ENCODE measurements at regions not wholly inside any gene's neighbourhood (a gene's known extent, or its start where the extent isn't known, plus 50 kb on each side); places are given as distances from the start of the nearest gene placed in this dataset.

GRCh38 chr12:72134246-72135020 is 137.7 kb upstream of the TRHDE start:
- Histone ChIP-seq H3K4me3 (ENCODE audit: insufficient read depth, low read depth, low read length) (no peak overlapping the region), H3K79me1 (ENCODE audit: low read depth in 1 of 2, low read length in 2 of 2) (no peaks in the 10 kb centered on the region), H3K18ac (ENCODE audit: low read depth, low read length) (no peak overlapping the region), H2BK5ac (ENCODE audit: low read depth, low read length, poor library complexity, severe bottlenecking) (no peak overlapping the region), H4K20me1 (ENCODE audit: insufficient read depth, low read length) (no peaks in the 10 kb centered on the region), H3K27ac (ENCODE audit: insufficient read depth, low read length) (no peak overlapping the region), H2AK9ac (replicated peaks; ENCODE audit: low read depth, low read length, poor library complexity) (no peak overlapping the region), H2BK15ac (ENCODE audit: low read depth, low read length) (no peak overlapping the region), H3K27me3 (ENCODE audit: control insufficient read depth, insufficient read depth, low read length) (peaks cover 9% of the 10 kb centered on the region), H3K9ac (ENCODE audit: low read depth, low read length) (no peak overlapping the region), H3K9me1 (ENCODE audit: insufficient read depth, low read length) (no peaks in the 10 kb centered on the region), H4K8ac (ENCODE audit: low read depth in 2 of 2, low read length in 2 of 2) (no peak overlapping the region), H4K91ac (ENCODE audit: insufficient read depth, low read depth, low read length) (no peak overlapping the region), H2BK20ac (ENCODE audit: low read depth, low read length) (no peak overlapping the region), H3K4me2 (ENCODE audit: low read depth, low read length) (no peak overlapping the region), H3K23ac (ENCODE audit: low read depth, low read length) (no peak overlapping the region), H3K36me3 (ENCODE audit: control insufficient read depth, insufficient read depth, low read length) (no peaks in the 10 kb centered on the region), H3K56ac (ENCODE audit: extremely low read depth, insufficient read depth, low read length) (no peak overlapping the region), H3K14ac (replicated peaks; ENCODE audit: low read depth, low read length) (no peak overlapping the region), H3K9me3 (ENCODE audit: control insufficient read depth, insufficient read depth, low read length) (no peaks in the 10 kb centered on the region), H2AFZ (replicated peaks; ENCODE audit: low read length, poor library complexity) (no peak overlapping the region), H2BK120ac (ENCODE audit: low read depth, low read length) (no peak overlapping the region), H3K4me1 (ENCODE audit: control insufficient read depth, insufficient read depth, low read length) (no peaks in the 10 kb centered on the region), H4K5ac (ENCODE audit: low read depth, low read length) (no peak overlapping the region), H2AK5ac (ENCODE audit: low read depth, low read length) (no peak overlapping the region), H3K4ac (ENCODE audit: low read depth, low read length) (no peak overlapping the region)
- TF ChIP-seq ELK1 (IDR thresholded peaks at IDR 0.05; ENCODE audit: borderline replicate concordance, low read depth, low read length) (no peak), CHD1 (IDR thresholded peaks at IDR 0.05; ENCODE audit: low read depth, low read length) (no peak), POLR2A (IDR thresholded peaks at IDR 0.05; ENCODE audit: low read depth, low read length) (no peak), SMC3 (IDR thresholded peaks at IDR 0.05; ENCODE audit: low read depth, low read length) (no peak), RAD21 (IDR thresholded peaks at IDR 0.05; ENCODE audit: low read length) (no peak), FOS (IDR thresholded peaks at IDR 0.05; ENCODE audit: low read depth, low read length) (no peak), CEBPB (IDR thresholded peaks at IDR 0.05; ENCODE audit: low read depth, low read length) (no peak), CTCF (conservative IDR thresholded peaks at IDR 0.05; ENCODE audit: low read depth, low read length) (no peak), MXI1 (IDR thresholded peaks at IDR 0.05; ENCODE audit: borderline replicate concordance, low read depth, low read length) (no peak), RFX5 (IDR thresholded peaks at IDR 0.05; ENCODE audit: low read depth, low read length) (no peak), RCOR1 (IDR thresholded peaks at IDR 0.05; ENCODE audit: insufficient replicate concordance, low read length) (no peak), MAFK (IDR thresholded peaks at IDR 0.05; ENCODE audit: low read depth, low read length) (no peak), BHLHE40 (IDR thresholded peaks at IDR 0.05; ENCODE audit: low read depth, low read length) (no peak), USF2 (IDR thresholded peaks at IDR 0.05; ENCODE audit: low read depth, low read length) (no peak), NFE2L2 (IDR thresholded peaks at IDR 0.05; ENCODE audit: low read depth, low read length) (no peak), MAZ (IDR thresholded peaks at IDR 0.05; ENCODE audit: borderline replicate concordance, low read depth, low read length) (no peak)
- no TSS peak for BruUV-seq (replicated peaks)
- in situ Hi-C loops (cut with MboI; ENCODE audit: low sequenced_read_pairs) (no loop called here), intact Hi-C loops (cut with micrococcal nuclease) (no loop called here), dilution Hi-C loops (cut with HindIII; ENCODE audit: low sequenced_read_pairs, unreplicated experiment) (no loop called here)
- ATAC-seq (ENCODE audit: low read depth): no peak
- WGBS, 2 experiments (ENCODE audit: extremely low coverage in 2 of 2, insufficient read length in 1 of 2): no CpG with 5 or more reads among the region's 7 CpGs
- DNase-seq: no peak
- POLR2A ChIA-PET (ENCODE audit: unreplicated experiment): no interaction called here
- CTCF ChIA-PET: interaction anchor here (1.7 kb wide), 1 partner anchor 25 kb away, joined by 6 read pairs; no protein-coding TSS in a partner anchor
